Transverse colon (tissue), 4 donors: ENCODE measurements at regions not wholly inside any gene's neighbourhood (a gene's known extent, or its start where the extent isn't known, plus 50 kb on each side); places are given as distances from the start of the nearest gene placed in this dataset.

Experiments used
- CTCF ChIP-seq, 5 experiments: fragments of 200-600 bp in 3 of 5; fragments of 450-650 bp in 2 of 5; sonication (generic) in 3 of 5; IDR thresholded peaks; 1 replicate in 2 of 5; 2 replicates in 3 of 5; pipeline ENCODE4 v1.5.1; 2016 to 2017; ENCODE audit warnings: antibody characterized with exemption in 5 of 5, inconsistent platforms in 3 of 5, mild to moderate bottlenecking in 2 of 5, moderate library complexity in 1 of 5
- EP300 ChIP-seq: sonication (generic); formaldehyde crosslinking; IDR thresholded peaks from one replicate; pipeline ENCODE4 v1.6.1; 2017; ENCODE audit warnings: antibody characterized with exemption, low read depth
- POLR2A ChIP-seq: fragments of 450-650 bp; IDR thresholded peaks from one replicate; pipeline ENCODE4 v1.6.1; 2016; ENCODE audit warnings: antibody characterized with exemption, mild to moderate bottlenecking, moderate library complexity
- POLR2AphosphoS5 ChIP-seq, 3 donors: sonication (generic); formaldehyde crosslinking; IDR thresholded peaks; one replicate each; pipeline ENCODE4 v1.6.1; 2016; ENCODE audit warnings: antibody characterized with exemption in 3 of 3

GRCh38 chr10:42971251-42971599 is 105.6 kb upstream of the RET start:
- TF ChIP-seq CTCF (IDR thresholded peaks at IDR 0.05) (no peak), EP300 (no peak), POLR2A (no peak), POLR2AphosphoS5 (IDR thresholded peaks at IDR 0.05) (no peak)
